GM23338 (cell line): ENCODE measurements at regions not wholly inside any gene's neighbourhood (a gene's known extent, or its start where the extent isn't known, plus 50 kb on each side); places are given as distances from the start of the nearest gene placed in this dataset.

Source experiments
- ATAC-seq: fragments of 200-7000 bp; cut with Tn5 transposase; 3 replicates; pipeline ENCODE4 v1.9.1; 2020
- DNase-seq: peaks from one replicate; pipeline ENCODE4 v3.0.0-alpha.2; 2015; ENCODE audit warnings: low spot score
- H2AFZ ChIP-seq: fragments of 200-600 bp; sonication (generic); 2 replicates; pipeline ENCODE4 v1.8.0; 2016; ENCODE audit warnings: antibody characterized with exemption, mild to moderate bottlenecking, moderate library complexity
- H3F3A ChIP-seq: fragments of 200-600 bp; sonication (generic); replicated peaks from 2 replicates; pipeline ENCODE4 v1.8.0; 2017; ENCODE audit warnings: antibody characterized with exemption, mixed run types, low read depth
- H3K27ac ChIP-seq: fragments of 200-600 bp; sonication (generic); 2 replicates; pipeline ENCODE4 v1.6.1; 2016; ENCODE audit warnings: low read depth
- H3K27me3 ChIP-seq: fragments of 200-600 bp; sonication (generic); 2 replicates; pipeline ENCODE4 v1.8.0; 2016; ENCODE audit warnings: mild to moderate bottlenecking, mixed run types, moderate library complexity; ENCODE audit not compliant: insufficient read depth
- H3K36me3 ChIP-seq: fragments of 200-600 bp; sonication (generic); 2 replicates; pipeline ENCODE4 v1.8.0; 2016; ENCODE audit warnings: mild to moderate bottlenecking; ENCODE audit not compliant: insufficient read depth
- H3K4me1 ChIP-seq: fragments of 200-600 bp; sonication (generic); 2 replicates; pipeline ENCODE4 v1.8.0; 2016; ENCODE audit warnings: mild to moderate bottlenecking, moderate library complexity; ENCODE audit not compliant: insufficient read depth
- H3K4me2 ChIP-seq: fragments of 200-600 bp; sonication (generic); 2 replicates; pipeline ENCODE4 v1.7.1; 2017; ENCODE audit warnings: mixed run types
- H3K4me3 ChIP-seq: fragments of 200-600 bp; sonication (generic); 2 replicates; pipeline ENCODE4 v1.6.1; 2016; ENCODE audit warnings: mixed run types
- H3K79me2 ChIP-seq: fragments of 200-600 bp; sonication (generic); replicated peaks from 2 replicates; pipeline ENCODE4 v1.8.0; 2017; ENCODE audit warnings: mild to moderate bottlenecking; ENCODE audit not compliant: insufficient read depth
- H3K9me2 ChIP-seq: fragments of 200-600 bp; sonication (generic); 2 replicates; pipeline ENCODE4 v1.8.0; 2017; ENCODE audit not compliant: insufficient read depth
- H4K20me1 ChIP-seq: fragments of 200-600 bp; sonication (generic); replicated peaks from 2 replicates; pipeline ENCODE4 v1.8.0; 2017; ENCODE audit warnings: mild to moderate bottlenecking; ENCODE audit not compliant: insufficient read depth
- H3K27ac Mint-ChIP-seq: 2 replicates; pipeline ENCODE4 v1.8.0; 2020; ENCODE audit warnings: inconsistent platforms, mild to moderate bottlenecking, moderate library complexity, mixed read lengths
- H3K27me3 Mint-ChIP-seq: 3 replicates; pipeline ENCODE4 v1.8.0; 2022; ENCODE audit warnings: low read depth, mild to moderate bottlenecking, moderate library complexity, mixed read lengths, inconsistent platforms; ENCODE audit not compliant: insufficient read depth, poor library complexity
- H3K36me3 Mint-ChIP-seq: 3 replicates; pipeline ENCODE4 v1.8.0; 2021; ENCODE audit warnings: low read depth, mild to moderate bottlenecking, inconsistent platforms, moderate library complexity, mixed read lengths
- H3K4me1 Mint-ChIP-seq: 3 replicates; pipeline ENCODE4 v1.8.0; 2020; ENCODE audit warnings: mild to moderate bottlenecking, inconsistent platforms, mixed read lengths
- H3K4me3 Mint-ChIP-seq: 3 replicates; pipeline ENCODE4 v1.8.0; 2021; ENCODE audit warnings: moderate library complexity, mild to moderate bottlenecking, inconsistent platforms, mixed read lengths
- H3K9me3 Mint-ChIP-seq: 3 replicates; pipeline ENCODE4 v1.8.0; 2020; ENCODE audit warnings: moderate library complexity, mild to moderate bottlenecking, inconsistent platforms, mixed read lengths
- CREB1 ChIP-seq: fragments of 250-450 bp; sonication (Bioruptor Pico); IDR thresholded peaks from 2 replicates; pipeline ENCODE4 v1.5.0; 2020; ENCODE audit warnings: low read depth, mild to moderate bottlenecking, moderate library complexity
- CTCF ChIP-seq, 2 experiments: fragments of 200-600 bp in 1 of 2; sonication (generic) in 1 of 2; conservative IDR thresholded peaks; 2 replicates each; pipeline versions ENCODE4 v1.5.1 to v1.6.1; 2016 to 2017; ENCODE audit warnings: antibody characterized with exemption in 2 of 2, low read depth in 2 of 2, mild to moderate bottlenecking in 2 of 2, moderate library complexity in 1 of 2
- ETS1 ChIP-seq: IDR thresholded peaks from 2 replicates; pipeline ENCODE4 v1.6.1; 2016; ENCODE audit warnings: antibody characterized with exemption
- EZH2 ChIP-seq: fragments of 200-600 bp; sonication (generic); IDR thresholded peaks from one replicate; pipeline ENCODE4 v1.8.0; 2017; ENCODE audit warnings: antibody characterized with exemption, mild to moderate bottlenecking, low read depth; ENCODE audit not compliant: unreplicated experiment
- EZH2phosphoT487 ChIP-seq: fragments of 200-600 bp; sonication (generic); IDR thresholded peaks from one replicate; pipeline ENCODE4 v1.8.1; 2018; ENCODE audit warnings: antibody characterized with exemption; ENCODE audit not compliant: unreplicated experiment
- JUNB ChIP-seq: IDR thresholded peaks from one replicate; pipeline ENCODE4 v1.6.1; 2016; ENCODE audit warnings: antibody characterized with exemption; ENCODE audit not compliant: unreplicated experiment
- NANOG ChIP-seq: IDR thresholded peaks from 2 replicates; pipeline ENCODE4 v1.6.1; 2016; ENCODE audit warnings: antibody characterized with exemption, borderline replicate concordance
- POLR2AphosphoS5 ChIP-seq: IDR thresholded peaks from 2 replicates; pipeline ENCODE4 v1.6.1; 2016; ENCODE audit warnings: antibody characterized with exemption, low read depth
- REST ChIP-seq: IDR thresholded peaks from one replicate; pipeline ENCODE4 v1.6.1; 2018; ENCODE audit warnings: antibody characterized with exemption; ENCODE audit not compliant: unreplicated experiment
- STAT1 ChIP-seq: IDR thresholded peaks from one replicate; pipeline ENCODE4 v1.6.1; 2016; ENCODE audit warnings: antibody characterized with exemption; ENCODE audit not compliant: unreplicated experiment
- ZNF114 ChIP-seq: fragments of 250-450 bp; sonication (Bioruptor Pico); IDR thresholded peaks from 2 replicates; pipeline ENCODE4 v1.5.0; 2020; ENCODE audit warnings: mild to moderate bottlenecking, moderate library complexity
- ZNF331 ChIP-seq: fragments of 250-450 bp; sonication (Bioruptor Pico); IDR thresholded peaks from 2 replicates; pipeline ENCODE4 v1.5.0; 2020; ENCODE audit warnings: low read depth, mild to moderate bottlenecking, moderate library complexity
- ZNF462 ChIP-seq: fragments of 250-450 bp; sonication (Bioruptor Pico); IDR thresholded peaks from 2 replicates; pipeline ENCODE4 v1.5.0; 2020; ENCODE audit warnings: mild to moderate bottlenecking, moderate library complexity

- no peak overlapping the region for H2AFZ ChIP-seq
- DNase-seq = no peak
Observed at GRCh38 chr1:30365596-30365995, 357.8 kb downstream of the MATN1 start.

More at GRCh38 chr1:30365596-30365995, 357.8 kb downstream of the MATN1 start:
- no peaks in the 10 kb centered on the region for H4K20me1 ChIP-seq
- H3K36me3 Mint-ChIP-seq = no peaks in the 10 kb centered on the region
- H3K27me3 ChIP-seq = no peaks in the 10 kb centered on the region
- no peak overlapping the region for H3K27ac Mint-ChIP-seq
- H3F3A ChIP-seq = no peaks in the 10 kb centered on the region
- no peaks in the 10 kb centered on the region for H3K36me3 ChIP-seq
- H3K4me3 ChIP-seq = no peak overlapping the region
- H3K9me3 Mint-ChIP-seq = no peaks in the 10 kb centered on the region
- peaks cover 5% of the 10 kb centered on the region for H3K27me3 Mint-ChIP-seq
- ATAC-seq = no peak
- peaks cover 3% of the 10 kb centered on the region; the same call in 1 of the 2 replicates for H3K4me1 ChIP-seq
- H3K4me1 Mint-ChIP-seq = peaks cover 15% of the 10 kb centered on the region; the same call in 2 of the 3 replicates
- H3K4me2 ChIP-seq = no peak overlapping the region
- TF ChIP-seq REST (no peak), CREB1 (CRISPR knock-in tag) (no peak), NANOG (no peak), EZH2 (no peak), CTCF (conservative IDR thresholded peaks at IDR 0.05; ENCODE audit: low read depth in 2 of 2) (no peak), ZNF331 (no peak), STAT1 (no peak), JUNB (no peak), POLR2AphosphoS5 (no peak), ZNF462 (CRISPR knock-in tag) (no peak), EZH2phosphoT487 (no peak), ZNF114 (CRISPR knock-in tag) (no peak), ETS1 (no peak)
- H3K27ac ChIP-seq = no peak overlapping the region
- no peak overlapping the region for H3K4me3 Mint-ChIP-seq
- no peaks in the 10 kb centered on the region; the same call in 1 of the 2 replicates for H3K9me2 ChIP-seq
- H3K79me2 ChIP-seq = no peaks in the 10 kb centered on the region
